ENCODE measurements at regions not wholly inside any gene's neighbourhood (a gene's known extent, or its start where the extent isn't known, plus 50 kb on each side); places are given as distances from the start of the nearest gene placed in this dataset.

- no peak for ATAC-seq
- Histone ChIP-seq H3K4me1 (no peaks in the 10 kb centered on the region), H3K4me3 (no peak overlapping the region), H3K36me3 (no peaks in the 10 kb centered on the region), H3K27ac (no peak overlapping the region), H3K9me3 (no peaks in the 10 kb centered on the region), H3K27me3 (no peaks in the 10 kb centered on the region)
- 94% methylated on average over 8 to 10 of the region's 12 CpGs for WGBS, 2 donors (ENCODE audit: low coverage in 1 of 2)
- TF ChIP-seq EP300 (IDR thresholded peaks at IDR 0.05) (no peak), POLR2A (IDR thresholded peaks at IDR 0.05) (no peak), CTCF (IDR thresholded peaks at IDR 0.05) (no peak), POLR2AphosphoS5 (IDR thresholded peaks at IDR 0.05) (no peak)
These were observed 49.7 kb upstream of the CITED2 start for GRCh38 chr6:139423971-139424667.

Small RNA genes in the stretch of these regions (small RNA-seq; reads per million reads assigned to genes)
- 0 reads per million in 4 donors for gene AL357080.1
- gene MIR3668: 0 reads per million in 4 donors
- gene MIR4465: 0 reads per million in 4 donors
- gene RN7SKP106: 0 reads per million in 4 donors
- gene RNA5SP220: 0 reads per million in 4 donors
